ENCODE measurements at regions not wholly inside any gene's neighbourhood (a gene's known extent, or its start where the extent isn't known, plus 50 kb on each side); places are given as distances from the start of the nearest gene placed in this dataset.
A peak's percentile ranks its signal among the peaks of the same experiment; 100 is the strongest.
"Not testable (repeated sequence)": the region's sequence is repeated elsewhere in the genome, so short reads cannot be mapped to it uniquely, and the experiment has no call there.

DNA sequence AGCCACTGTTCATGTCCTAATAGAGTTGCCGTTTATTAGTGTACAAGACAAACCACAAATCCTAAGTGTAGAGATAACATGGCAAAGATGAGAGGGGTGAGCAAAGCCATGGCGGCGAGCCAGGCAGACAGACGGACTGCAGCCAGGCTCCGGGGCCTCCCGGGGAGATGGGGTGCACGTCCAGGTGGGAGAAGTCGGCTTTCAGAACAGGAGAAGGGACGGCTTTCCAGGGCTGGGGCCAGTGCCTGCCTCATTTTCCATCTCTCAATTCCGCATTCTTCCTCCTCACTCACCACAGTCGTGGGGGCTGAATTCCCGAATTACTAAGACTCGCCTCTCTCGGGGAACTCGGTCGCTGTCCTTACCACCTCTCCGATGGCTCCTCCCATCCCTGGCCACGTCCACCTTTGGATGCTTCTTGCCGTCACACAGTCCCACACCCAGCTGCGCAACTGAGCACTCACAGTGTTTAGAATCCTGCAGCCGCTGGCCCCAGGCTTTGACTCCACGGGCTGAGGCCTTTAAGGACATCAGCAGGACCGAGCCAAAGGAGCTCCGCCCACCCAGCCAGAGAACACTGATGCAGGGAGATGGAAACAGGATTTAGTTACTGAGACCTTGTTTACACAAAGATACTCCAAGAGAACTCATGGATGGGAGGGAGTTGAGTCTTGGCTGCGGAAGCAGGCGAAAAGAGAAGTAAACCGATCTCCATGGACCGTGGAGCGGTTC, 59.7 kb downstream of the RNF112 start:
- no peak for DNase-seq (ENCODE audit: low read depth in 2 of 2)

DNA sequence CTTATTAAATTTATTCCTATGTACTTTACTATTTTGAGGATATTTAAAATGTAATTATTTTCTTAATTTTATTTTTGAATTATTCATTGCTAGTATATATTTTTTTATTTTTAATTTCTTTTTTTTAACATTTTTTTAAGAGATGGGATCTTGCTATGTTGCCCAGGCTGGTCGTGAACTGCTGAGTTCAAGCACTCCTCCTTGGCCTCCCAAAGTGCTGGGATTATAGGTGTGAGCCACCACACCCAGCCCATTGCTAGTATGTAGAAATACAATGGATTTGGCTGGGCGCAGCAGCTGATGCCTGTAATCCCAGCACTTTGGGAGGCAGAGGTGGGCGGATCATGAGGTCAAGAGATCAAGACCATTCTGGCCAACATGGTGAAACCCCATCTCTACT, 59.2 kb upstream of the SLC47A1 start:
- DNase-seq (ENCODE audit: low read depth in 2 of 2): not testable (repeated sequence)

- DNase-seq (ENCODE audit: low read depth in 2 of 2): not testable (repeated sequence)
These were observed 57.9 kb upstream of the SLC47A1 start for GRCh38 chr17:19475800-19476199.

DNA sequence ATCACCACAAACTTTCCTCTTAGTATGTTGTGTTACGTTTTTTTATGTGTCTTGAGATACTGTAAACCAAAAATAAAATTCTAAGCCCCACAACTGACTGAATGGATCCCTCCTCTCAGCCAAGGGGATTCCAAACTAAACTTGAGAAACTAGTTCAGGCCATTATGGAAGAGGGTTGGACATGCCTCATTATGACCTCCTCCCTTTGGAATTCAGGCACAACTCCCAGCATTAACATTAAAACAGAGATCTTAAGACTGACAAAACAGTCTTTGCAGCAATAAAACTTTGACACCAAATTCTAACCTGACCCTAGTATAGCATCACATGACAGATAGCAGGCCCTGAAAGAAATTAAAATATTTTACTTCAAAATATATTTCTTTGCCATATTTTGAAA, 51.1 kb upstream of the SLC47A1 start:
- DNase-seq (ENCODE audit: low read depth in 2 of 2): peak; percentile 8 to 10

Data from fibroblast of skin of left biceps (primary cell).